NT2/D1 (cell line): ENCODE measurements at regions not wholly inside any gene's neighbourhood (a gene's known extent, or its start where the extent isn't known, plus 50 kb on each side); places are given as distances from the start of the nearest gene placed in this dataset.

ENCODE experiments used
- DNase-seq: peaks from one replicate; pipeline ENCODE4 v3.0.0-alpha.2; 2011; ENCODE audit warnings: low read depth, low spot score
- H3K27me3 ChIP-seq: 2 replicates; pipeline ENCODE4 v1.6.0; 2011; ENCODE audit warnings: mild to moderate bottlenecking; ENCODE audit not compliant: insufficient read length, insufficient read depth
- H3K36me3 ChIP-seq: 2 replicates; pipeline ENCODE4 v1.6.1; 2011; ENCODE audit warnings: mild to moderate bottlenecking, low read length, mixed read lengths; ENCODE audit not compliant: insufficient read depth, insufficient read length
- H3K4me1 ChIP-seq: 2 replicates; pipeline ENCODE4 v1.5.1; 2011; ENCODE audit not compliant: insufficient read depth, insufficient read length
- H3K4me3 ChIP-seq: 2 replicates; pipeline ENCODE4 v1.5.1; 2011; ENCODE audit warnings: low read depth; ENCODE audit not compliant: insufficient read length
- H3K9ac ChIP-seq: 2 replicates; pipeline ENCODE4 v1.6.0; 2011; ENCODE audit warnings: low read depth; ENCODE audit not compliant: insufficient read length
- H3K9me3 ChIP-seq: 2 replicates; pipeline ENCODE4 v1.5.1; 2011; ENCODE audit warnings: mild to moderate bottlenecking, low read length; ENCODE audit not compliant: insufficient read depth
- SUZ12 ChIP-seq: IDR thresholded peaks from 2 replicates; pipeline ENCODE4 v1.6.1; 2011; ENCODE audit not compliant: insufficient read length, insufficient read depth; ENCODE audit errors: extremely low read depth
- YY1 ChIP-seq: IDR thresholded peaks from 2 replicates; pipeline ENCODE4 v1.6.1; 2011; ENCODE audit not compliant: insufficient read length, insufficient read depth
- ZNF274 ChIP-seq: IDR thresholded peaks from 2 replicates; pipeline ENCODE4 v1.6.1; 2011; ENCODE audit warnings: mild to moderate bottlenecking, low read depth, low read length

- Histone ChIP-seq H3K27me3 (peaks cover 3% of the 10 kb centered on the region), H3K9ac (no peak overlapping the region), H3K36me3 (no peaks in the 10 kb centered on the region), H3K9me3 (no peaks in the 10 kb centered on the region), H3K4me1 (no peaks in the 10 kb centered on the region), H3K4me3 (no peak overlapping the region)
- TF ChIP-seq SUZ12 (no peak), YY1 (no peak), ZNF274 (no peak)
- DNase-seq, result no peak
Measured at GRCh38 chr1:209100460-209100859, 483.1 kb upstream of the CAMK1G start.

GRCh38 chr1:209101106-209101505, 482.4 kb upstream of the CAMK1G start:
- no peak for DNase-seq
- Histone ChIP-seq H3K4me3 (no peak overlapping the region), H3K36me3 (no peaks in the 10 kb centered on the region), H3K9me3 (no peaks in the 10 kb centered on the region), H3K9ac (no peak overlapping the region), H3K27me3 (peaks cover 3% of the 10 kb centered on the region), H3K4me1 (peaks cover 3% of the 10 kb centered on the region)
- TF ChIP-seq ZNF274, result no peak
- TF ChIP-seq SUZ12, result no peak
- TF ChIP-seq YY1, result no peak

GRCh38 chr1:209102120-209102519, 481.4 kb upstream of the CAMK1G start:
- no peak for DNase-seq
- no peak for TF ChIP-seq SUZ12
- TF ChIP-seq YY1, result no peak
- TF ChIP-seq ZNF274, result no peak
- Histone ChIP-seq H3K36me3 (no peaks in the 10 kb centered on the region), H3K9me3 (no peaks in the 10 kb centered on the region), H3K27me3 (peaks cover 3% of the 10 kb centered on the region), H3K4me1 (peaks cover 3% of the 10 kb centered on the region), H3K9ac (no peak overlapping the region), H3K4me3 (no peak overlapping the region)

GRCh38 chr1:209102531-209102930, 481.0 kb upstream of the CAMK1G start:
- peaks cover 3% of the 10 kb centered on the region for H3K27me3 ChIP-seq
- H3K36me3 ChIP-seq, result no peaks in the 10 kb centered on the region
- H3K4me1 ChIP-seq, result peaks cover 3% of the 10 kb centered on the region
- no peak overlapping the region for H3K9ac ChIP-seq
- H3K4me3 ChIP-seq, result no peak overlapping the region
- no peak for TF ChIP-seq YY1
- no peak for TF ChIP-seq SUZ12
- TF ChIP-seq ZNF274, result no peak
- no peaks in the 10 kb centered on the region for H3K9me3 ChIP-seq
- DNase-seq, result no peak

- DNase-seq, result no peak
- peaks cover 3% of the 10 kb centered on the region for H3K4me1 ChIP-seq
- TF ChIP-seq ZNF274, result no peak
- no peak for TF ChIP-seq YY1
- TF ChIP-seq SUZ12, result no peak
- no peak overlapping the region for H3K4me3 ChIP-seq
- no peaks in the 10 kb centered on the region for H3K9me3 ChIP-seq
- peaks cover 3% of the 10 kb centered on the region for H3K27me3 ChIP-seq
- H3K36me3 ChIP-seq, result no peaks in the 10 kb centered on the region
- no peak overlapping the region for H3K9ac ChIP-seq
Measured at GRCh38 chr1:209103092-209103491, 480.4 kb upstream of the CAMK1G start.

GRCh38 chr1:209104646-209105045, 478.9 kb upstream of the CAMK1G start:
- no peak for DNase-seq
- Histone ChIP-seq H3K4me1 (peaks cover 3% of the 10 kb centered on the region), H3K27me3 (peaks cover 3% of the 10 kb centered on the region), H3K4me3 (no peak overlapping the region), H3K36me3 (no peaks in the 10 kb centered on the region), H3K9me3 (no peaks in the 10 kb centered on the region), H3K9ac (no peak overlapping the region)
- no peak for TF ChIP-seq SUZ12
- no peak for TF ChIP-seq YY1
- TF ChIP-seq ZNF274, result no peak

GRCh38 chr1:209105701-209106100, 477.8 kb upstream of the CAMK1G start:
- H3K9me3 ChIP-seq, result no peaks in the 10 kb centered on the region
- TF ChIP-seq ZNF274 (no peak), YY1 (no peak), SUZ12 (no peak)
- H3K4me1 ChIP-seq, result peaks cover 3% of the 10 kb centered on the region
- no peaks in the 10 kb centered on the region for H3K36me3 ChIP-seq
- peaks cover 3% of the 10 kb centered on the region for H3K27me3 ChIP-seq
- no peak overlapping the region for H3K9ac ChIP-seq
- H3K4me3 ChIP-seq, result no peak overlapping the region
- no peak for DNase-seq

- DNase-seq, result peak; percentile 13
- H3K9me3 ChIP-seq, result no peaks in the 10 kb centered on the region
- no peak overlapping the region for H3K9ac ChIP-seq
- TF ChIP-seq ZNF274 (no peak), SUZ12 (no peak), YY1 (no peak)
- H3K36me3 ChIP-seq, result no peaks in the 10 kb centered on the region
- H3K27me3 ChIP-seq, result peaks cover 3% of the 10 kb centered on the region
- no peak overlapping the region for H3K4me3 ChIP-seq
- H3K4me1 ChIP-seq, result peaks cover 3% of the 10 kb centered on the region
Measured at GRCh38 chr1:209106237-209106741, 477.2 kb upstream of the CAMK1G start.
